Loucy (cell line): ENCODE measurements at regions not wholly inside any gene's neighbourhood (a gene's known extent, or its start where the extent isn't known, plus 50 kb on each side); places are given as distances from the start of the nearest gene placed in this dataset.

ENCODE experiments used
- CTCF ChIP-seq: fragments of 200-600 bp; sonication (generic); conservative IDR thresholded peaks from 2 replicates; pipeline ENCODE4 v1.5.1; 2014; ENCODE audit warnings: mild to moderate bottlenecking, antibody characterized with exemption, low read length
- EZH2phosphoT487 ChIP-seq: fragments of 200-600 bp; IDR thresholded peaks from 2 replicates; pipeline ENCODE4 v1.6.1; 2018; ENCODE audit warnings: antibody characterized with exemption, mild to moderate bottlenecking, moderate library complexity, borderline replicate concordance

GRCh38 chr18:41075212-41075611, 879.8 kb upstream of the PIK3C3 start:
- TF ChIP-seq CTCF: no peak
- no peak for TF ChIP-seq EZH2phosphoT487
